GM21526 (cell line): ENCODE measurements at regions not wholly inside any gene's neighbourhood (a gene's known extent, or its start where the extent isn't known, plus 50 kb on each side); places are given as distances from the start of the nearest gene placed in this dataset.
"Not testable (repeated sequence)": the region's sequence is repeated elsewhere in the genome, so short reads cannot be mapped to it uniquely, and the experiment has no call there.

Source experiments
- ATAC-seq: cut with Tn5 transposase; IDR thresholded peaks from one replicate; pipeline ENCODE4 v1.9.1; 2021; ENCODE audit warnings: moderate library complexity; ENCODE audit not compliant: unreplicated experiment, low FRiP score

DNA sequence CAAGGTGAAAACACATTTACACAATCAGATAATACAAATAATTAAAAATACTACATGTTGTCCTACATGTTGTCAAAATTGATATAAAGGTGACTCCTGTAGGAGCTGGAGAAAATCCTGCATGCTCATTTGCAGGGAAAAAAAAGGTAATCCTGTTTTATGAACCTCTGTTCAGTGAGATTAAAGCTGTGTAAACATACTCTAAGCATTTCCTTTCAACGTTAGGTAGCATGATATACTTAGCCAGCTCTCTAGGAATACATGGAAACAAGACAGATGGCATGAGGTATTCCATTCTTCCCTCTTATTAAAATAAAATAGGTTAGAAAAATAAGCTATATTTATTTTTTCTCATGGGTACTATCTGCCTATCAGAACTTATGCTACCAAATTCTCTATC is 635.7 kb upstream of the FLRT2 start:
- ATAC-seq = no peak

DNA sequence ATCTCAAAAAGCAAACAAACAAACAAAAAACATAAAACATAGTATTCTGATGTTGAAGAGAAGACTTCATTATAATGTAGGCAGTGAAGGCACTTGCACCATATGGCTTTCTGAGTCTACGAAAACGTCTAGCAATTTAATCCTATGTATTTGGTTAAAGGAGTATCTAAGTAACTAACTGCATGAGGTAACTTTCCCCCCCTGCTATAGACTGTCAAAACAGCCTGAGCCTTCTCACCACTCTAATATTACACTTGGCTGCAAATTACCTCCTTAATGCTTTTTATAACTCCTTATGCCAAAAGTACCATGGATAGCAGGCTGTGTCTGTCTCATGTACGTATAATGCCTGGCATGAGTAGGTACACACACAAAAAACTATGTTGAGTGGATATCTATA is 607.6 kb upstream of the FLRT2 start:
- ATAC-seq = no peak

DNA sequence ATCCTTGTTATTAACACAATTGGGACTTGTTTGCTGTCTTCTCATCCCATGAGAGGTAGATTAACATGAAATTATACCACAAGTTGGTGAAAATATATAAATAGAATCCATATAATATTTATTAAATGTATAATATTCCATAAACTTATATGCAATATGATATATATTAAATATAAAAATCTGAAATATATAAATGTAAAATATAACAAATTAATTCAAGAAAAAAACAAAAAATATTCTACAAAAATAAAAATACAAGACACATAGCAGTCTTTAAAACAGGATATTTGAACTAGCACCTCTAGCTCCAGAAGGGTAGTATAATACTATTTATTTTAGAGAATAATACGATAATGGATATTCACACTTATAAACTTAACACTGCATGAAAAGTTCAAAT is 603.3 kb upstream of the FLRT2 start:
- no peak for ATAC-seq

DNA sequence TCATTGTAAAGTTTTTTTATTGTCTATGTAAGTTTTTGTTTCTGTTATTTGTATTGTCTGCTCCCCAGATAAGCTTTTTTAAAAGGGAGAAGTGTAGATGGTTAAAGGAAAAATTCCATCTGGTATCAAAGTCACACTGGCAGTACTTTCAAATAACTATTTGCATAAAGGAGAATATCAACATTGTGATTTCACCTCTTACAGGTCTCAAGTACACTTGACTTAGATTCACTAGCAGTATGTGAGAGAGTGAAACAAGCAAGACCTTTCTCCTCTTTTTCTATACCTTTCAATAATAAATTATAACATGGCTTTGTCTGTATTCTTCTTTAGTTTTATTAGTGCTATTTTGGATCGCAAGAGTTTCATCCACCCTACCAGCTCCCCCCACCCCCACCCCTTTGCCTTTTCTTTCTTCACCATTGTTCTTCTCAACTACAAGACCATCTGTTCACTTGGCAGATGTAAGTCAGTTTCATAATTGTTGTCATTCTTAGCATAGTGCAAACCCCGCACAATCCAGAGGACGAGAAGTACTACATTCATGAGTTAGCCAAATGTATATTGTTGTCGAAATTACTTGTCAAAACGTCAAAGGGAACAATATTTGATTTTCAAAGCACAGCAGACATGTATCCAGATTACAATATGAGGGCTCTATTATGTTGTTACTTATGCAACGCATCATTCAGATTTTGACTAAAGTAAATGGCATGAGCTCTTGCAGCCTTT is 602.7 kb upstream of the FLRT2 start:
- ATAC-seq = no peak

DNA sequence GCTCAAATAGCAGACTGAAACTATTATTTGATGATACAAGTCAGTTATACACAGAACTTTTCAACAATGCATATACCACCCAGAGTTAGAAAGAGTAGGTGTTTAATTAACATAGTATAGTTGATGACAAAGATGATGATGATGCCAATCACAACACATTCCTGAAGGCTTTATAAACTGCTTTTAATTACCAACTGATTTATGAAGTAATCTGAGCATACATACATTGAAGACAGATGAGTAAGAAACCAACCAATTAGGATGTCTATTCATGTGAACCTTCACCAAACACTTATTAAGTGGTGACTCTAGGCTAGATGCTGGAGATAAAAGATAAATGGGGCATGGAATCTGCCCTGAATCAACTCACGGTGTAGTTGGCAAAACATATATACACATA is 600.9 kb upstream of the FLRT2 start:
- ATAC-seq = no peak

DNA sequence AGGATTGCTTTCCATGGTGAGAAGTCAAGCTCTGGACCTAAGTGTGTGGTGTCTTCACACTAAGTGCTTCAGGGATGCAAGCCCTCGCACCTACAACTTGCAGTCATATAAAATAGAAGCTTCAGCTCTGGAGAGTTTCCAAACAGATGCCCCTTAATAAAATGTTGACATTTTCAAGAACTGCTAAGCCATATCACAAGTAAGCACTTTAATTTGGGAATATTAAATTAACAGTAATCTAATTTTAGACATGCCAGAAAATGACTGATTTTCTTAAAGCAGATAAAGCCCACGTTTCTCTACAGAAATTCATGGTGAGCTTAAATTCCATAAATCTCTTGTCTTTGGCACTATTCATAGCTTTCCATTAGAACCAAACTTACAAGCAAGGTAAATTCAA is 600.1 kb upstream of the FLRT2 start:
- no peak for ATAC-seq

DNA sequence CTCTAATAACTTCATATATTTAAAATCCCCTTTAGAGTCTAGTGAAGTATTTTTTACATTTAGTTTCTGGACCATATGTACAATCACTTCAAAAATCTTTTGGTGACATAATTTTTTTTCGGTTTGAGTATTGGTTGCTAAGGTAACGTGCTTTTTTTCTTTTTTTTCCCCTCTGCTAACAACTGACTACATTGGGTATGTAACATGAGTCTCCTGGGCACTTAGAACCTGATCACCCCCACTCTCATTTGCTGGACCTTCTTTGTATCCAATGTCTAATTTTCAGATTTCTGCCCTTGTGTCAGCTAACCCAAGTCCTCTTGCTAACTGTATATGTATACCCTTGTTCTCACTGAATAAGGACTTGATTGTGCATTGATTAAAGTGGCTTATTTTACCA is 592.9 kb upstream of the FLRT2 start:
- ATAC-seq = no peak

DNA sequence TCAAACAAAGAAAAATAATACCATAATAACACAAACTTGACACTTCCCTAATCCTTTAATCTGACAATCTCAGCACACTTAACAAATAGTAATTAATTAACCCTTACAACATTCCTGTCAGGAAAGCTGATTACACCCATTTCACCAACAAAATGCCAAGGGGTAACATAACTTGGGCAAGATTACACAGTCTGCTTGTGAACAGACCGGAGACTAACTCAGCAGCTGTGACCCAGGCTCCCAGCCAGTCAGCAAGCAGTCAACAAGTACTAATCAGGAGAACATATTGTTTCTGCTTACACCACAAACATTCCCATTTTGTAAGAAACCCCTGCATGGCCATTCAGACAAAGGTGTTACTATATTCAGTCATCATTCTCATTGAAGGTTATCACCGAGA is 592.5 kb upstream of the FLRT2 start:
- no peak for ATAC-seq

DNA sequence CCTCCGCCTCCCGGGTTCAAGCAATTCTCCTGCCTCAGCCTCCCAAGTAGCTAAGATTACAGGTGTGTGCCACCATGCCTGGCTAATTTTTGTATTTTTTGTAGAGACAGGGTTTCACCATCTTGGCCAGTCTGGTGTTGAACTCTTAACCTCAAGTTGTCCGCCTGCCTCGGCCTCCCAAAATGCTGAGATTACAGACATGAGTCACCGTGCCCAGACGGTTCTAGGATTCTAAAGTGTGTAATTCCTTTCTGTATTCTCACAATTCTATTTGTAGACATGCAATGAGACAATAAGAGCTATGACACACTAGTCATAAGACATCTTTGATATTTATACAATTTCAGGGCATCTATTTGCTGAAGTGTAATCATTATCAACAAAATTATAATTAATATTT is 585.0 kb upstream of the FLRT2 start:
- ATAC-seq = not testable (repeated sequence)

DNA sequence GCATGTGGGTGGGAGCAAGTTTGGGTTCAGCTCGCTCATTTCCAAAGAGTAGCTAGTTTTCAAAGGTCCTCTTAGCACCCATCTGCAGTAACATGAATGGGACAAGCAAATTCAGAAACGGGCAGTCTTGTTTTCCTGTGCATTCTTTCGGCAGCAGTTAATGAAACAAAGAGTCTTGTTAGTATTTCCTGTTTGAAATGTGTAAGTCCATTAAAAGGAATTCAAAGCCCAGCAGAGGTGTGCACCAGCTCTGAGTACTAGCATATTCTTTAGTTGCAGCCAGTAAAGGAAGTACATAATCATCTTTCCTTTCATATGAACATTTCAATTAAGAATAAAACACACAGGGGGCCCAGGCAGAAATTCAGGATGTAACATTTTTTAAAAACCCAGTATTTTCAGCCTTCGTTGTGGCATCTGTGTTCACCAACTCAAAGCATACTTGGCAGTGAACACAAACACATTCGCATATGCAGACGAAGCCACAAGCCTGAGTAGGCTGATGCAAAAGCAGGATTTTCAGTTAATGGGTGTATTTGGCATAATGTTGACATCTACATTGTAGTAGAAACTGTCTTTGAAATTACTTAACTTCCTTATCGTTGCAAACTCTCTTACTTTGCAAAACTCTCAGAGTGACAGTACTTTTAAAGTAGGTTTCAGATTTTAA is 570.0 kb upstream of the FLRT2 start:
- ATAC-seq = no peak

DNA sequence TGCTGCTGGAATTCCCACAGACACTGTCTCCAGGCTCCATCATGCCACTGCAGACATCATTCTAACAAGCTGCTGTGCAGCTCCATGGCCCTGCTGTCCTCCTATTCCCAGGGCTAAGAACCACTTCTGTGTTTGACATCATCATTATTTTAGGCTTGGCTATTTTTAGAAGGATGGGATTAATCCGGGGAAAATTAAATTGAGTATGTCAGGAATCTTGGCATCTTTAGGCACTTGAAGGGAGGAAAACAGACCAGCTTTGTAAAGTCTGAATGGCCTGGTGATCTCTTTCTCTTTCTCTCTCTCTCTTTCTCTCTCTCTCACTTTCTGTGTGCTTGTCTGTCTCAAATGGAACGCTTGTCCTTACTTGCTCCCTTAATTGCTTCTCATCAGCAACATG is 568.3 kb upstream of the FLRT2 start:
- no peak for ATAC-seq

DNA sequence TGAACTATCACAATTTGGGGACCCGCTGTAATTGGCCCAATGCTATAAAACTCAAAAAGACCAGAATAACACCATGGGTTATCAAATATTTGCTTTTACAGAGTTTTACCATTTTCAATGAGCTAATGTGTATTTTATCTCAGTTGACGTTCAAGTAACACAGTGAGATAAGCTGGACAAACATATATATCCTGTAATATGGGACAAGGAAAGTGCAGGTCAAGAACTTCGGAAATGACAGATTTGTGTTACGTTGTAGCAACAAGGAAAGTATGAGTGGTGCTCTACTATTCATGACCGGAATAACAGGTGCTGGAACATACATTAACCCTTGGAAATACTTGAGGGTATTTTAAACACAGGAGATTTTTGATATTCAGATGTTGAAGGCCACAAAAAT is 566.4 kb upstream of the FLRT2 start:
- ATAC-seq = no peak

DNA sequence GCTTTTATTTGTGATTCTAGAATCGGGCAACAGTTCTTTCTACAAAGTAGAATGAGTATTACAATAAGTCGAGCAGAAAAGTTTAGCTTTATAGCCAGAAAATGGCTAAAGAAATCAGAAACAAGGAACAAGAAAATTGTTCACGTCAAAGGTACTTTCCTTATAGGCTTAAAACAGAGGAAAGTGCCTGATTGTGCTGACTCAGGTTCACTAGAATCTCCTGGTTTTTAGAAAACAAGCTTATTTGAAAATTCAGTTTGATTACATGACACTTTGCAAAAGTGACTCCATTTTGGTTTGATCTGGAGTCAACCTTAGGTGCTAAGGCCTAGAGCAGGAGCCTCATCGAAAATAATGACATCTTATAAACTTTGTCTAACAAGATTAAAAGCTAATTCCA is 564.7 kb upstream of the FLRT2 start:
- ATAC-seq = no peak

DNA sequence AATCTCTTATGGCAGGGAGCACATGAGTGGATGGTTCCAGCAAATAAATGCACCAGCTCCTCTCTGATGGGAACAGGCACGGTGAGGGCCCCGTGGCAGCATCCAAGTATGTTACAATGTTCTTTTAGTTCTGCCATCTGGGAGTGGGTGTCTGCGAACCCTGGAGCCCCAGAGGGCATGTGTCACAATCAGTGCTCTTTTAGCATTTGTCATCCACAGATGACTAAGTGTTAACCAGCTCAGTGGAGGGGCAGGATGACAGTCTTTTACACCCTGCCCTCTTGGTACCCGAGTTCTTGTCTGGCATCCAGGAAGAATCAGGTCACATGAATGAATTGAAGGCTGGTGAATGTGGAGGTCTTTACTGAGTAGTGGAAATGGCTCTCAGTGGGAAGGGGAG is 560.4 kb upstream of the FLRT2 start:
- ATAC-seq = no peak

DNA sequence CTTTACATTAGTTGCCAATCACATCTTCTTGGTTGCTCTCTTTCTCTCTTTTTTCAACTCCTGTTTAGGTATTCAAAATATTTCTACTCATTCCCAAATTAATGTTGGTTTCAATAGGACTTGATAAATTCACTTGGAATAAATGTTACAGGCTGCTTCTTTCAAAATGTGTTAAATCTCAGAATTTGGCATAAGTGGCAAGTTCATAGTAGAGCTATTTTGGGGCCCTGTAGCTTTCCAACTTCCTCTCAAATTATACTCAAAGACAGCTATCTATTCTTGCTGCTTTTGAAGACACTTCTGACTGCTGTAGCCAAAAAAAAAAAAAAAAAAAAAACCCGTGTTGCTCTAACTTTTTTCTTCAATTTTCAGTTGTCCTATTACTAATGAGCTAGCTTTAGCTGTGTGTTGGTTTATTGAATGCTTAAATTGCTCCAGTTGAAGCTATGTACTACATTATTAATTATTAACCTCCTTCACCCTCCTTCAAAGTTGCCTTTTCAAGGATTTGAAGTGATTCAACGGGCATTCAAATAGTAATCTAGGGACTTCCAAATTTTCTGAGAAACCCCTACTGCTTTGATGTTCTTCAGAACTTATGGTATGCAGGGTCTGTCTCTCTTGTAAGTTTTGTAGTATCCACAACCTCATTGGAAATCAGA is 554.6 kb upstream of the FLRT2 start:
- no peak for ATAC-seq

DNA sequence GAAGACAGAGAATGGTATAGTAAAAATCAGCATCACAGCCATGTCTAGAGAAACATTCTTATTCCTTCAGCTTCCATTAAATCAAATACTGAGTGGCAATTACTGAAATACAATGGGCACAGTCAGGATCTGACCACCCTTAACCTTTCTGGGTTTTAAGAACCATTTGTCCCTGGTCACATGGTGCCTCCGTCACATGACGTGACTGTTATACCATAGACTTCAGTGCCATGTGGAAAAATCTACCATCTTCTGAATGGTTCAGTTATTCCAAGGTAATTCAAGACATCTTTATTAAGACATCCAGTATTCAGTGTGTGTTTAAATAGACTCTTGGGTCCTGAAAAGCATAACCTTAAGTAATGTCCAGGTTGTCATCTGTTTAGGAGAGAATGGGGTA is 553.1 kb upstream of the FLRT2 start:
- ATAC-seq = no peak

DNA sequence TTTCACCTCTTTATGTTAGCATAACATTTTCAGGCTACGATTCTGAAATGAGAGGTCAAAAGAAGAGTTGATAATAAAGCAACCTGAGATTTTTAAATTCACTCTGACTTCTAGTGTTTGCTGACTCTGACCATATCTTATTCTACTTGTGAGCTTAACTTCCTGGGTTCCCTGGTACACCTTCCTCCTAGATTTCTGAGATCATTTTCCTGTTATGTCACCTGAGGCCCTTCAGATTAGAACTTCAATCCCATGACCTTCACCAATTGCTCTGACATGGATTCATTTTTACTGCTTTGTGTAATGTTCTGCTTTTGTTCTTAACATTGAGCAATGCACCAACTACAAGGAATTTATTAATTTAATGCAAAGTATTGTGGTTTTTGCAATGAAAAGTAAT is 542.9 kb upstream of the FLRT2 start:
- ATAC-seq = no peak

DNA sequence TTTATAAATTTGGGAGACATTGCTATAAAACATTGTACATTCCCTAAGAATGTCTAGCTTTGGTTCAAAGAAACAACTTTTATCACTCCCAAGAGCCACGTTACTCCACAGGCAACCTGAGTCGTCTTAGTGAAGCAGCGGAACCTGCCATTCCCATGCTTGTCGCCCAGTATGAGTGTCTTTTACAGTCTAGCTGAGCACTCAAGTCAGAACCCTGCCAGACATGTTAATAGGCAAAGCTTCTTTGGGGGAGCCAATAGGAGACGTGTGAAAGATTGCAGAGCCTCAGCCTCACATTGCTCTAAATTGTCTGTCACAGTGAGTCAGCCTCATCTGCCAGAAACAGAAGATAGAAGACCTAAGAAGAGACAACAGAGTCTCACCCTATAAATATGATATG is 541.6 kb upstream of the FLRT2 start:
- ATAC-seq = no peak

DNA sequence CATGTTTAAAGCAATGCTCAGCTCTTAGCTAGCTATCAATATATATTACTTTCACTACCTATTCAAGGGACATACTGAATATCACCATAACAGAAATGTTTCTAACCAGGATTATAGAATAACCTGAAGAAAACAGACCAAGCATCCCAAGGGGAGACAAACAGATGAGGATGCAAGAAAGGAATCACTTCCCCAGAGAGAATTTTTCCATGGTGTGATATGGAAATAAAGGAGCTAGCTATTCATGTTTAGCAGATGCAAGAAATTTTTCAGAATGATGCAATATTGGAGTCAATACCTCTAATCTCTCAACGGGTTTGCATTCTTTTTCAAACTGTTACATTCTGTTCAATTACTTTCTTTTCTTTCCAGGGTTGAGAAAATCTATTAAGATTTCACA is 538.9 kb upstream of the FLRT2 start:
- ATAC-seq = no peak

DNA sequence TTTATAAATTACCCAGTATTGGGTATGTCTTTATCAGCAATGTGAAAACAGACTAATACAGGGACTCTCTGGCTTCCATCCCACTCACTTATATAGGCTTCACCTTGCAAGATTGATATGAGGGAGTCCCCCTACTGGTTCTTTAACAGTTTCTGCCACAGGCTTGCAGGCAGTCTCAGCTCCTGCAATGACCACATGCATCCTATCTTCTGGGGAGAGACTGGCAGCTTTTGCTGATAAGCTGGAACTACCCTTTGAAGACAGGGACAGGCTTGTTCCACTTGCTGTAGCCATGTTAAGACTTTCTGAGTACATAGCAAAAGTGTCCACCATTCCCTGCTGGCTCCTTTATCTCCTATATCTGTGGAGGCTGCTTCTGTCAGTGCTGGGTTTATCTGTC is 531.7 kb upstream of the FLRT2 start:
- no peak for ATAC-seq

DNA sequence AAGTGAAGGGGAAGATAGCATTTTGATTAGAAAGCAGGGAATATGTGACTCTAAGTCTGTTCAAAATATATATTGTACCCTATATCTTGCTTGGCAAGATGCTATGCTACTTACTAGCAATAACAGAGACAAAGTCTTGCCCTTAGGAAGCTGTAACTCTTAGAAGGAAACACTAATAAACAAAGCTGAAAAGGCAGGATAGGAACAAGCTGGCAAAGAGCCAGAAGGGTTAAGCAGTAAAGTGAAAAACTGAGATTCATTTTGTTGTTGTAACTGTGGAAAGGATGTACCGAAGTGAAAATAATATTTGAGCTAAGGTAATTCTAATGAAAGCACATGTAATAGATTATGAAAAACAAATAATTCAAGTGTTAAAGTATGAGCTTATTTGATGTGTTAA is 527.1 kb upstream of the FLRT2 start:
- ATAC-seq = no peak

DNA sequence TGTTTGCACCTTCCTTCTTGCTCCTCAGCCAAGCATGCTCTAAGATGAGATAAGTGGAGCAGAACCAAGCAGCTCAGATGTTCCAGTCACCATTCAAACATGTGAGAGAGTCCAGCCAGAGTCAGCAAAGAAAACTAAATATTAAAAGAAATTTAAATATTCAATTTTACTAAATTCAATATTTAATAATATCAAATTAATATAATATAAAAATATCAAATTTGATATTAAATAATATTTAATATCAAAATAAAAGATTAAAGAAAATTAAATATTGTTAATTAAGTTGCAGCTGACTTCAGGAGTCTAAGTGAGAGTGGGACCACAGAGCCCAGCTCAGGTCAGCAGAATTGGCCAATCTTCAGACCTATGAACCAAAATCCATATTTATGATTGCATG is 526.1 kb upstream of the FLRT2 start:
- ATAC-seq = no peak
